IMR-90 (cell line): ENCODE measurements at regions not wholly inside any gene's neighbourhood (a gene's known extent, or its start where the extent isn't known, plus 50 kb on each side); places are given as distances from the start of the nearest gene placed in this dataset.
A peak's percentile ranks its signal among the peaks of the same experiment; 100 is the strongest.

ENCODE experiments used
- ATAC-seq: fragments of 200-7000 bp; cut with Tn5 transposase; 2 replicates; pipeline ENCODE4 v1.9.1; 2020; ENCODE audit warnings: low read depth, mild to moderate bottlenecking, moderate library complexity
- BruUV-seq: library from RNA; stranded (reverse); fragments of 400-500 nt; replicated peaks from 2 replicates; lab custom pipeline; 2021; lab: Mats Ljungman, UMichigan
- CTCF ChIA-PET: fragments of 300-600 bp; formaldehyde crosslinking; extraction: SDS; loops from one replicate; lab custom pipeline; 2021; ENCODE audit warnings: antibody characterized with exemption; lab: Yijun Ruan, JAX
- POLR2A ChIA-PET: fragments of 300-600 bp; sonication (Branson Sonifier 250); formaldehyde crosslinking; loops from one replicate; lab custom pipeline; 2022; ENCODE audit warnings: antibody characterized with exemption; ENCODE audit not compliant: unreplicated experiment; lab: Charles Lee
- DNase-seq: peaks from one replicate; pipeline ENCODE4 v3.0.0; 2013
- H2AFZ ChIP-seq: replicated peaks from 2 replicates; pipeline ENCODE3; 2013; ENCODE audit warnings: low read length, mild to moderate bottlenecking; ENCODE audit not compliant: poor library complexity
- H2AK5ac ChIP-seq: 2 replicates; pipeline ENCODE4 v1.6.1; 2013; ENCODE audit warnings: low read depth, low read length, inconsistent platforms
- H2AK9ac ChIP-seq: replicated peaks from 2 replicates; pipeline ENCODE3; 2013; ENCODE audit warnings: mild to moderate bottlenecking, low read depth, low read length, moderate library complexity; ENCODE audit not compliant: poor library complexity
- H2BK120ac ChIP-seq: 2 replicates; pipeline ENCODE4 v1.6.1; 2013; ENCODE audit warnings: low read depth, low read length, inconsistent platforms
- H2BK15ac ChIP-seq: 3 replicates; pipeline ENCODE4 v1.6.1; 2013; ENCODE audit warnings: low read depth, low read length, inconsistent platforms
- H2BK20ac ChIP-seq: 2 replicates; pipeline ENCODE4 v1.6.1; 2013; ENCODE audit warnings: low read depth, mild to moderate bottlenecking, inconsistent platforms, low read length, moderate library complexity
- H2BK5ac ChIP-seq: 2 replicates; pipeline ENCODE4 v1.6.1; 2013; ENCODE audit warnings: mild to moderate bottlenecking, low read depth, low read length, inconsistent platforms; ENCODE audit not compliant: poor library complexity, severe bottlenecking
- H3K14ac ChIP-seq: replicated peaks from 2 replicates; pipeline ENCODE4 v1.6.1; 2013; ENCODE audit warnings: low read depth, low read length, inconsistent platforms
- H3K18ac ChIP-seq: 2 replicates; pipeline ENCODE4 v1.6.1; 2013; ENCODE audit warnings: low read depth, low read length, control low read depth
- H3K23ac ChIP-seq: 2 replicates; pipeline ENCODE4 v1.6.1; 2013; ENCODE audit warnings: low read depth, low read length, inconsistent platforms
- H3K27ac ChIP-seq: 2 replicates; pipeline ENCODE4 v1.5.1; 2013; ENCODE audit warnings: mild to moderate bottlenecking, control low read depth, low read length; ENCODE audit not compliant: insufficient read depth
- H3K27me3 ChIP-seq: 2 replicates; pipeline ENCODE4 v1.6.1; 2013; ENCODE audit warnings: low read length; ENCODE audit not compliant: control insufficient read depth, insufficient read depth
- H3K36me3 ChIP-seq: 2 replicates; pipeline ENCODE4 v1.6.1; 2013; ENCODE audit warnings: low read length, mixed read lengths; ENCODE audit not compliant: control insufficient read depth, insufficient read depth
- H3K4ac ChIP-seq: 2 replicates; pipeline ENCODE4 v1.6.1; 2013; ENCODE audit warnings: low read depth, low read length, inconsistent platforms
- H3K4me1 ChIP-seq: 2 replicates; pipeline ENCODE4 v1.6.1; 2013; ENCODE audit warnings: low read length, mixed read lengths; ENCODE audit not compliant: control insufficient read depth, insufficient read depth
- H3K4me2 ChIP-seq: 2 replicates; pipeline ENCODE4 v1.6.1; 2013; ENCODE audit warnings: low read depth, mild to moderate bottlenecking, control low read depth, low read length, moderate library complexity
- H3K4me3 ChIP-seq: 2 replicates; pipeline ENCODE4 v1.5.1; 2013; ENCODE audit warnings: low read depth, mild to moderate bottlenecking, control low read depth, low read length, moderate library complexity; ENCODE audit not compliant: insufficient read depth
- H3K56ac ChIP-seq: 2 replicates; pipeline ENCODE4 v1.6.1; 2013; ENCODE audit warnings: low read length, inconsistent platforms; ENCODE audit not compliant: insufficient read depth; ENCODE audit errors: extremely low read depth
- H3K79me1 ChIP-seq, 2 experiments: 2 replicates each; pipeline ENCODE4 v1.6.1; 2013; ENCODE audit warnings: low read length in 2 of 2, inconsistent platforms in 1 of 2, low read depth in 1 of 2
- H3K9ac ChIP-seq: 2 replicates; pipeline ENCODE4 v1.6.1; 2013; ENCODE audit warnings: low read depth, low read length, control low read depth
- H3K9me1 ChIP-seq: 2 replicates; pipeline ENCODE4 v1.6.1; 2013; ENCODE audit warnings: low read length, inconsistent platforms; ENCODE audit not compliant: insufficient read depth
- H3K9me3 ChIP-seq: 2 replicates; pipeline ENCODE4 v1.6.1; 2013; ENCODE audit warnings: low read length; ENCODE audit not compliant: control insufficient read depth, insufficient read depth
- H4K20me1 ChIP-seq: 2 replicates; pipeline ENCODE4 v1.6.1; 2013; ENCODE audit warnings: low read length, inconsistent platforms; ENCODE audit not compliant: insufficient read depth
- H4K5ac ChIP-seq: 2 replicates; pipeline ENCODE4 v1.6.1; 2013; ENCODE audit warnings: mild to moderate bottlenecking, low read depth, low read length, control low read depth
- H4K8ac ChIP-seq, 2 experiments: 2 replicates each; pipeline ENCODE4 v1.6.1; 2013; ENCODE audit warnings: low read depth in 2 of 2, low read length in 2 of 2, control low read depth in 1 of 2, inconsistent platforms in 1 of 2
- H4K91ac ChIP-seq: 2 replicates; pipeline ENCODE4 v1.6.1; 2013; ENCODE audit warnings: low read depth, low read length, inconsistent platforms; ENCODE audit not compliant: insufficient read depth
- RCOR1 ChIP-seq: IDR thresholded peaks from 2 replicates; pipeline ENCODE4 v1.6.1; 2012; ENCODE audit warnings: mild to moderate bottlenecking, low read length, improper control_type of control experiment; ENCODE audit not compliant: insufficient replicate concordance
- dilution Hi-C: fragments of 300-500 bp; cut with HindIII; formaldehyde crosslinking; loops from one replicate; pipeline ENCODE4 v1.14.3; 2018; ENCODE audit warnings: low sequenced_read_pairs; ENCODE audit not compliant: unreplicated experiment
- in situ Hi-C: fragments of 300-500 bp; cut with MboI; formaldehyde crosslinking; loops from 3 replicates; pipeline ENCODE4 v1.14.3; 2019; ENCODE audit warnings: low sequenced_read_pairs, inconsistent platforms, mixed read lengths
- intact Hi-C: fragments of 100-400 bp; cut with micrococcal nuclease; formaldehyde crosslinking; loops from 2 replicates; pipeline ENCODE4 v1.10.0; 2022

GRCh38 chr11:106464728-106465127 lies 387.3 kb downstream of the AASDHPPT start:
- H3K56ac ChIP-seq: no peak overlapping the region
- H3K18ac ChIP-seq: no peak overlapping the region
- H3K4me3 ChIP-seq: no peak overlapping the region
- no peak overlapping the region for H2BK5ac ChIP-seq
- H4K91ac ChIP-seq: no peak overlapping the region
- no peak overlapping the region for H3K14ac ChIP-seq
- no peaks in the 10 kb centered on the region for H3K9me1 ChIP-seq
- TF ChIP-seq RCOR1: no peak
- no peak overlapping the region for H3K27ac ChIP-seq
- ChIA-PET CTCF (interaction anchor here (1.2 kb wide), 1 partner anchor 21 kb away, joined by 3 read pairs; no protein-coding TSS in a partner anchor), POLR2A (no interaction called here)
- no peak overlapping the region for H2BK15ac ChIP-seq
- no peak overlapping the region for H3K4ac ChIP-seq
- H3K9me3 ChIP-seq: no peaks in the 10 kb centered on the region
- H2AK5ac ChIP-seq: peak overlapping the region; percentile 62; the same call in 1 of the 2 replicates
- H4K8ac ChIP-seq: no peak overlapping the region
- H3K79me1 ChIP-seq: no peaks in the 10 kb centered on the region
- BruUV-seq: no TSS peak
- intact Hi-C loops (loop anchor here (10.0 kb wide), 1 partner anchor 390 kb away; the partner anchor contains the start of genes AASDHPPT and KBTBD3), in situ Hi-C loops (no loop called here), dilution Hi-C loops (no loop called here)
- no peak overlapping the region for H2AK9ac ChIP-seq
- no peak overlapping the region for H3K4me2 ChIP-seq
- no peaks in the 10 kb centered on the region for H3K27me3 ChIP-seq
- peak overlapping the region; percentile 20 for H2BK20ac ChIP-seq
- H2BK120ac ChIP-seq: no peak overlapping the region
- no peaks in the 10 kb centered on the region for H3K36me3 ChIP-seq
- no peak overlapping the region for H4K5ac ChIP-seq
- ATAC-seq: no peak
- H2AFZ ChIP-seq: no peak overlapping the region
- H4K20me1 ChIP-seq: no peaks in the 10 kb centered on the region
- no peak overlapping the region for H3K9ac ChIP-seq
- DNase-seq: no peak
- peaks cover 13% of the 10 kb centered on the region for H3K4me1 ChIP-seq
- no peak overlapping the region for H3K23ac ChIP-seq
